GM21825 (cell line): ENCODE measurements at regions not wholly inside any gene's neighbourhood (a gene's known extent, or its start where the extent isn't known, plus 50 kb on each side); places are given as distances from the start of the nearest gene placed in this dataset.
"Not testable (repeated sequence)": the region's sequence is repeated elsewhere in the genome, so short reads cannot be mapped to it uniquely, and the experiment has no call there.

Experiments
- ATAC-seq: cut with Tn5 transposase; IDR thresholded peaks from one replicate; pipeline ENCODE4 v1.9.1; 2021; ENCODE audit warnings: mild to moderate bottlenecking, moderate library complexity; ENCODE audit not compliant: unreplicated experiment

DNA sequence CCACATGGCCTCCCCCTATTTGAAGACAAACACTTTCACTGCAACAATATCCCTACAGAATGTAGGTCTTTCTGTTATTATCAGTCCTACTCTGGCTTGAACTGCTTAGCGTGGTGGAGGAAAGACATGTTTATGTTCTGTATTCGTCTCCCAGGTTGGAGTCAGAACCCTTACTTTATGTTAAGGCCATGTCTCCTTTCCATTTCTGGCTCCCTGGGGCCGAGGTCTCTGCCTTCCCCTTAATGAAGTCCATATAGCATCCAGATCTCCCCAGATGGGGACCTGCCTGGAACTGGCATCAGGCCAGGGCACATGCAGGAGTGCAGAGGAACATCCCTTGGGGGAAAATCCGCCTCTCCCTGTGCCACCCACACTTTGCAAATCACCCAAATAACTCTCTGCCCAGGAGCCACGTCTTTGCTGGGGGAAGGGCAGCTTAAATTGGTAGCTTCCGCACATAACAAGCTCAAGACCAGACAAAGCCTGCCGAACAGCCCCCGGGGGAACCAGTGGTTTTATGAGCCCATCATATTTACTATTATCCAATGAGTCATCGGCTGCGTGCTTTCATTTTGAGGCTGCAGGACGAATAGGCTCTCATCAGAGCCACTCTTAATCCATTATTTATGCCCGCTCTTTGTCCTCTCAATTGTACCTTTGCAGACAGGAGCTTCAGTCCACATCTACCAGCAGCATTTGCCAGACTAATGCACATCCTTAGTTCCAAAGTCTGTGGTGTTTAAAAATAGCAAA is 237.0 kb downstream of the UACA start:
- ATAC-seq = no peak

DNA sequence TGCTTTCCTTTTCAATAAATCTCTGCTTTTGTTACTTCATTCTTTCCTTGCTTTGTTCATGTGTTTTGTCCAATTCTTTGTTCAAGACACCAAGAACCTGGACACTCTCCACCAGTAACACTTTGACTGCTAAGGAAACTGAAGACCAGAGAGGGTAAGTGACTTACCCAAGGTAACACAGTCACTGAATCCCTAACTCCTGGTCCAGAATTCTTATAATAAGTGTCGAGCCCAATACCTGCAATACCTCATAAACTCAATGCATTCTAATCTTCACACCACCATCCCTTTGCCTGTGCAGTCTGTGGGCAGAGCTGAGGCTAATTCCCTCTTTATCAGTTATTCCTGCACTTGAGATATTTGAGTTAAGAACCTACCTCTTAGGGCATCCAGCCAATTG is 237.8 kb downstream of the UACA start:
- no peak for ATAC-seq

DNA sequence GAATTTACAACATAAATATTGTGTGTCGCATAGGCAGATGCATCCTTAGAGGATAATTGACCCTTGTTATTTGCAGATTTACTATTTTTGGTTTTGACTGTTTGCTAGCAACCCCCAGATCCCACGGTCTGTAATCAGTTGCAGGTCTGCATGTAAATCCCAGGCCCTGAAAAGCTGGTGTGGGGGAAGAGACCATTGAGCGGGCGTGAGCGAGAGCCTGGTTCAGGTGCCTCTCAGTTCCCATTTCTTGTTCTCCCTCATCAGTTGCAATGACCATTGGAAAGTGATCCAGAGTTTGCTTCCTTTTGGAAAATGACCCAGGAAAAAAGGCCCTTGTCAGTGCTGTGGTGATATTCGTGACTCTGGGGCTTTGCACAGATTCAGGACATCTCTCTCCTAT is 238.9 kb downstream of the UACA start:
- ATAC-seq = no peak

DNA sequence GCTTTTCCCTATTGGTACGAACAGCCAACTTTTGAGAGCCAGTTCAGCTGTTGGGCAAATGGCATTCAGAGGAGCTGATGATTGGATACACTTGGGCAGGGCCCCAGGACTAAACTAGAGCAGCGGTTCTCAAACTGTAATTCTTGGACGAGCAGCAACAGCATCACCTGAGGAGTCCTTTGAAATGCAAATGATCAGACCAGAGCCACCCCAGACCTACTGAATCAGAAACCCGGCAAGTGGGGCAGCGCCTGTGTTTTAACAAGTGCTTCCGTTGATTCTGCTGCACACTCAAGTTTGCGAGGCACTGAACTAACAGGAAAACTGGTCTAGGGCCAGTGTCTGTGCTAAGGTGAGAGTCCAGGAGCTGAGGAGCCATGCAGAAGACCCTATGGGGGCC is 239.7 kb downstream of the UACA start:
- no peak for ATAC-seq

DNA sequence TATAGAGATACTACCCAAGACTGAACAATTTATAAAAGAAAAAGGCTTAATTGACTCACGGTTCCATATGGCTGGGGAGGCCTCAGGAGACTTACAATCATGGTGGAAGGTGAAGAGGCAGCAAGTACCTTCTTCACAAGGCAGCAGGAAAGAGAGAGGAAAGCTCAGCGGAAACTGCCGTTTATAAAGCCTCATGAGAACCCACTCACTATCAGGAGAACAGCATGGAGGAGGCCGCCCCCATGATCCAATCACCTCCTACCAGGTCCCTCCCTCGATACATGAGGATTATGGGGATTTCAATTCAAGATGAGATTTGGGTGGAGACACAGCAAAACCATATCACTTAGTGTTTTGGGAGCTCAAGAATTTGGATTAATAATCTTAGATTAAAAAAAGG is 240.2 kb downstream of the UACA start:
- no peak for ATAC-seq

DNA sequence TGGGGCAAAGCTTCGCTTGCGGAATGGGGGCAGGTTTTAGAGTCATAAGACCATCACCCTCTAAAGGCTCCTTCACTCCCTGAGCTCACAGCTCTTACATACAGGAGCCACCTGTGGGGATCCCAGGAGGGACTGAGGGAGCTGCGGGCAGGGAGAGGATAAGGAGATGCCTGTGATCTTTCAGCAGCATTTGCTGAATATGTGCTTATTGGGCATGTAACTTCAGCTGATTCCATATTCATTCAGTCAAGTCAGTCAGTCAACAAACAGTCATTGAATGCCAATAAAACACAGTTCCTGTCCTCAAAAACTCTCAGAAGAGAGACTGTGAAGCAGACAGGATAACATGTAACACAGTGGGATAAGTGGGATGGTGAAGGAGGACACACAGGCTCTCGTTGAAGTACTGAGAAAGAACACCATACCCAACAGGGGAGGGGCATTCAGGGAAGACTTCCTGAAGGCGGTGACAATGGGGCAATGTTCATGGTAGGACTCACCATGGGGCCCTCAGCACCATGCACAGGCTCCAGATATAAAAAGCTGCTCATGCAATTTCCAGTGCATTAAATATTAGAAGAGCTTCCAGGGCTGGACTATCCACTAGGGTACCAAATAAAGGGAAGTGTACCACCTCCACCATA is 240.9 kb downstream of the UACA start:
- no peak for ATAC-seq

DNA sequence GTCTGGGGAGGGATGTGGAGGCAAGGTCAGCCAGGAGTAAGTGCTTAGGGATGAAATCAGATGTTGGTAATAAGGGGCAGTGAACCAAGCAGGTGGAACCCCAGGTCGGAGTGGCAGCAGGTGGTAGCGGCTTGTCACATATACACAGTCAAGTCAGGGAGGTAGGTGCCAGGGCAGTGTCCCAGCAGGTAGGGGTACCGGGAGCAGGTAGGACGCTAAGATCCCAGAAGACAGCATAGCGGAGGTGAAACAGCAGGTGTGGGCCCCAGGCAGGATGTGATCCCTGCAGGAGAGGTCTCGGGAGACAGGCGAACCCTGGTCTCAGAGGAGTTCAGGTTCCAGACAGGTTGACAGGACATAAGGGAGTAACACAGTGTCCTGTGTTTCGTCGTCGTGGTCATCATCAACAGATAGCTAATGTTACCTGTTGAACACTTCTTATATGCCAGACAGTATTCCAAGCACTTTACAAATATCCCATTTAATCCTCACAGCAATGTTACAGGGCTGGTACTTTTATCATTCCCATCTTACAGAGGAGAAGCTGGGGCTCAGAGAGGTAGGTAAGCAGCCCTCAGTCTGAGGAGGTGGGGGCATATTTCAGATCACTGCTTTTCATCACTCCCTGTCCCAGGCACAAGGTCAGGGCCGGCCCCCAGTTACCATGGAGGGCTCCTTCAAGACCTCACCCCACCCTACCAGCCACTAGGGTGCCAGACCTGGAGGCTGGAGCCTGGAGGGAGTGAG is 241.6 kb downstream of the UACA start:
- ATAC-seq = no peak

DNA sequence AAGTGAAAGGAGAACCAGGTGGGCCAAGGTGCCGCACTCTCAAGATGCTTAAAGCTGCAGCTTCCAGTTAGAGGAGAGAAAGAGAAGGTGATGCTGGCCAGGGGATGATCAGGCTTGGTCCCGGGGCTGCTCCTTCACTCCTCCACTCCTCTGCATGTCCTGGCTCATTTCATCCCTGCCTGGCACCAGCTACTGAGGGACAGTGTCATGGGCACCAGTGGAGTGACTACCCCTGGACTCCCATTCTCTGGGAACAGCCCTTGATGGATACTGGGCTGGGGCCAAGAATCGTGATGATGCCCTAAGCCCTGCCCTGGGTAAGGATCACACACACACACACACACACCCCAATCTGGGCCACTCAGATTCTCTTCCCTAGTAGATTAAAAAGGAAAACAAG is 243.7 kb downstream of the UACA start:
- no peak for ATAC-seq

DNA sequence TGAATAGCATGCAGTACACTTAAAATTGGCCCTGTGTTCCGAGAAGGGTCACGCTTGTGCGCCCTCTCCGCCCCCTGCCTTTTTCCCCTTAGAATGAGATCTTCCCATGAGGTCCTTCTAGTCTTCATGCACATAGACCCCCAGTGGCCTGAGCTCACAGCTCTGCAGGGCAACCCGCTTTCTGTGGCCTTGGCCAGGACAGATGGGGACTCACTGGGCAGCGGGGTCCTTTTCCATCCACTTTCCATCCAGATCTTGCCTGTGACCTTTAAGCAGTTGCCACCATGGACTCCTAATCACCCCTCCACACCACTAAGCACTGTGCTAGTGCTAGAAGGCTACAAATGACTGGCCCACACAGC is 244.4 kb downstream of the UACA start:
- ATAC-seq = no peak

DNA sequence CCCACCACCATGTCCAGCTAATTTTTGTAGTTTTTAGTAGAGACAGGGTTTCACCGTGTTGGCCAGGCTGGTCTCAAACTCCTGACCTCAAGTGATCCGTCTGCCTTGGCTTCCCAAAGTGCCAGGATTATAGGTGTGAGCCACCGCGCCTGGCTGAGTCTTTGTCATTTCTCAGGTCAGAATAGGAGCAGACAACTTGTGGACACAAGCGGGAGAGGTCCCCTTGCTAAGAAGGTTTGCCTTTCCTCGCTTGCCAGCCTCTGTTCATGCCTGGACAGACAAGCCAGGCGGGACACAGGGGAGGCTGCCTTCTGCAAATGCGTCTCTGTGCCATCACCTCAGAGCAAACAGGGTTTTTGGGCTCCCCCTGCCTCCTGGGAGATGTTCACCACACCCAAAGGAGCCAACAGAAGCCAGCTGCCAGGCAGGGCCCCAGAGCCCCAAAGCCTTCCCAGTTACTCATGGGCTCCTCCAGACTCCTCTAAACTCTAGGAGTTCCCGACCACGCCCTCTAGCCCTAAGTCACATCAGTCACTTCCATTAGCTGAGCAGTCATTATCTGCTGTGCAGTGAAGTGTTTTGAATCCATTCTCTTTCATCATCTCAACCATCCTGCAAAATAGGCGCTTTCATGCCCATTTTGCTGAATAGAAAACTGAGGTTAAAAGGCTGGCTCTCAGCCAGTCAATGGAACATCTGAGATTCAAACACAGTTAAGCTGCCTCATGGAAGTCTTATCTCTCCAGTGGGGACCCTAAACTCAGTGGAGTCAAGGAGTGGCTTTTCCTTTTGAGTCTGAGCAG is 245.0 kb downstream of the UACA start:
- no peak for ATAC-seq

DNA sequence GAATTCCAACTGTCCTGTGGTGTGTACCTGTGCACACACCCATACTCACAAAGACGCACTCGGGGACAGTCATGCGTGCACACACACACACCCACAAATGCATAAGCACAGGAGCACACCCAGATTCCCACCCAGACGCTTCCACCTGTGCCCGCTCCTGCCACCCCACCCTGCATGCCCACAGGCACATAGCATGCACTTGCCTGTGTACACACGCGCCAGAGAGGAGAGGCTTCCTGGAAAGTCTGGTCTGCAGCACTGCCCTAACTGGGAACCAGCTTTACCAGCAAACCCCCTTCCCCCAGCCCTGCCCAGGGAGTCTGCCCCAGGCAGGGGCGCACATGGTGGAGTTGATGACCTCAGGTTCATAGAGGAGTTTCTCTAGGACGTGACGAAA is 246.2 kb downstream of the UACA start:
- ATAC-seq = no peak

DNA sequence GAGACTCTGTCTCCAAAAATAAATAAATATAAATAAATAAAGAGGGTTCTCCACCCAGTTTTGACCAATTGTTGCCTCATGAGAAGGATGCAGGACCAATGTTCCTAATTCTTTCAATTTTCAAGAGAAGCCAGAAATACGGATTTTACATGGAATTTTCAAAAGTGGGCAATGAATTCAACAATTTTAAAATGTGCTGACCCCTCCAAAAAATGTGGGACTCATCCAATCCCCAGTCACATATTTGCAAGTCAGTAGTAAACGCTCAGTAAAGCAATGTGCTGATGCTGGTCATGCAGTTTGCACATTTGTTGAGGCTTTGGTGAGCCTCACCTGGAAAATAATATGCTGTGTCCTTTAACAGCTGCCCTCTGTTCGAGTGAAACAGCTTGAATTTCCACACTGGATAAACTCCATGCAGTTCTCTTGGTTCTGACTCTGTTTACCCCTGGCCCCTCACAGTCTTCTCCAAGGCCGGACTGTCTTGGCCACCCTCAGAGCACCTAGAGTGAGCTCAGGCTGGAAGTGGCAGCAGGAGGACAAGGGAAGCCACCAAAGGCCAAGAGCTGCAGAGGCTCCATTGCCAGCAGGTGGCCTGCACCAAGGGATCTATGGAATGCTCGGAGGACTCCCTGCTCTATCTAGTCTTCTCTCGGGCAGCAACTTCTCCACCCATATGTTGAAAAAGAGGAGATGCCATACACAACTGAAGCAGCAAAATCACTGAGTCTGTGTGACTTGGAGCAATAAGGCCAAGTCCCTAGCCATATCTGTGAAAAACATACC is 246.8 kb downstream of the UACA start:
- no peak for ATAC-seq

DNA sequence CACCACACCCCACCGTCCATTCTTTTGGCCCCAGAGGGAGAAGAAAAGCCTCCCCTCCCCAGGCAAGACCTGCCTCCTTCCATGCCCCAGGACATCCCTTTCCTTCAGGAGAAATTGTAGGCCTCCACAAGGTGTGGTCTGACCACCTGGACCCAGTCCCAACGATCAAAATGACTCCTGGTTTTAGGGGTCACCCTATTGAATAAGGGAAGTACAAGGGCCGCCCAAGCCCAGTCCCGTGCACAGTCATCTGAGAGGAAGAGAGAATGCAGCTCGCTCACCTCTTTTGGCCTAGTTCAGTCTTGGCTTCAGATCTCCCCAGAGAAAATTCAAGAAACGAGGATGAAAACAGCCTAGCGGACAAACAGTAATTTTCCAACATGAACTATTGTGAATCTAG is 249.1 kb downstream of the UACA start:
- ATAC-seq = no peak

DNA sequence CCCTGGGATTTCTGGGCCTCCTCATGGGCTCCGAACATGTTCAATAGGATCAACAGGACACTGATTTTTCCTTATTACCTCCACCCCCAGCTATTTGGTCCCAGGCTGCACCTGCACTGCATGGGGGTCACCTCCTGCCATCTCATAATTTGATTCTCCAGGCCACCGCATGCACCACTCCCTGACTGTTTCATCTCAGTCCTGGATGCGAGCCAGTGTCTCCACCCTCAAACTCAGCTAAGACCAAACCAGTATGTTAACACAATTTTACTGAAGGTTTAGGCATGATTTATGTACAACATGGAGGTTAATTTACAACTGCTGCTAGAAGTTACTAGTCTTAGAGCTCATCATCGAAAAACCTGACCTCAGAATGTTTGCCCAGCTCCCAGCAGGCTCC is 249.5 kb downstream of the UACA start:
- no peak for ATAC-seq

DNA sequence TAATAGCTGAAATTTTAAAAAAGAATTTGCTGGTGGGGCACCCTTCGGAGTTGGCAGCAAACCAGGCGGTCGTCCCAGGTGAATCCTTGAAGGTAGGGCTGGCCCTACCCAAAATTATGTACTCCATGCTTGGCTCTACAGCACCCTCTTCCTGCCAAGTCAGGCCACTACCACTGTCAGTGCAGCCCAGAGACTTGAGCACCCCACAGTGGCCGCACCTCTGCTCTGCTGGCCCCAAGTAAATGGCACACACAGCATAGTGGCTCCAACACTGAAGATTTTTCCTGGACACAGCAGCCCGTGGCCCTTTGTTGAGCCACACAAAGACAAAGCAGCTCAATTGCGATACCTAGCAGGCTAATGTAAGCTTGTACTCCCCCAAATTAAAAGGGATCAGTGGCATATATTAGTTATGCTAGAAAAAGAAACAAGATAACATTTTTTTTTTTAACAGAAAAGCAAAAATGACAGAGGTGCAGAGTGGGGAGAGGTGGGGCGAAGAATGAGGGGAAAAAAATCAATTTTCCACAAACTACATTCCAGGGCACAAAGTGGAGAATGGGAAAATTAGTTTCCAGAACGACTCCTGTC is 250.5 kb downstream of the UACA start:
- ATAC-seq = peak; percentile 46

DNA sequence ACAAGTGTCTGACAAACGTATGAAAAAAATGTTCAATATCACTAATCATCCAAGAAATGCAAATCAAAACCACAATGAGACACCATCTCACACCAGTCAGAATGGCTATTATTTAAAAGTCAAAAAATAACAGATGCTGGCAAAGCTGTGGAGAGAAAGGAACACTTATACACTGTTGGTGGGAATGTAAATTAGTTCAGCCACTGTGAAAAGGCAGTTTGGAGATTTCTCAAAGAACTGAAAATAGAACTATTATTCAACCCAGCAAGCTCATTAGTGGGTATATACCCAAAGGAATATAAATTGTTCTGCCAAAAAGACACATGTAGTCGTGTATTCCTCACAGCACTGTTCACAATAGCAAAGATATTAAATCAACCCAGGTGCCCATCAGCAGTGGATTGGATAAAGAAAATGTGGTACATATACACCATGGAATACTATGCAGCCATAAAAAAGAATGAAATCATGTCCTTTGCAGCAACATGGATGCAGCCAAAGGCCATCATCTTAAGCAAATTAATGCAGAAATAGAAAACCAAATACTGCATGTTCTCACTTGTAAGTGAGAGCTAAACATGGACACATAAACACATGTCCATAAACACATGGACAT is 251.3 kb downstream of the UACA start:
- not testable (repeated sequence) for ATAC-seq

DNA sequence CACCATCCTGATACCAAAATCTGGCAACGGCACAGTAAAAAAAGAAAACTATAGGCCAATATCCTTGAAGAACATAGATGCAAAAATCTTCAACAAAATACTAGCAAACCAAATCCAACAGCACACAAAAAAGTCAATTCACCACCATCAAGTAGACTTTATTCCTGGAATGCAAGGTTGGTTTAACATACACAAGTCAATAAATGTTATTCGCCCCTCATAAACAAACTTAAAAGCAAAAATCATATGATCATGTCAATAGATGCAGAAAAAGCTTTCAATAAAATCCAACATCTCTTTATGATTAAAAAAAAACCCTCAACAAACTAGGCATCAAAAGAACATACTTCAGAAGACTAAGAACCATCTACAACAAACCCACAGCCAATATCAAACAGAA is 252.9 kb downstream of the UACA start:
- no peak for ATAC-seq

DNA sequence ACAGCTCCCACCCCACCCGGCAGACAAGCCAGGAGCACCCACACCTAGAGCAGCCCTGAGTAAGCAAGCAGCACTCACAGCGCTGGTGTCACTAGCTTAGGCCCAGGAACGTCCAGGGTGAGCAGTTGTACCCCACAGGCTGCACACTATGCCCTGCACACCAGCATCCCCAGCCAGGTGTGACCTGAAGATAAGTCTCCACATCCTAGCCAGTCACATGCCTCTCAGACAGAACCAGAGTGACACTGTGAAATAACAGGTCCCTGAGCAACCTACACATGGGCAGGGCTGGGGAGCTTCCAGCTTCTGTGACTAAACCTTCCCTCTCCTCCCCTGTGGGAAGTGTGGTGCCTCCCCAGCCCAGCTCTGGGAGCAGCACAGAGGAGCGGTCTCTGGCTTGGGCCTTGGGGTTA is 253.6 kb downstream of the UACA start:
- no peak for ATAC-seq

DNA sequence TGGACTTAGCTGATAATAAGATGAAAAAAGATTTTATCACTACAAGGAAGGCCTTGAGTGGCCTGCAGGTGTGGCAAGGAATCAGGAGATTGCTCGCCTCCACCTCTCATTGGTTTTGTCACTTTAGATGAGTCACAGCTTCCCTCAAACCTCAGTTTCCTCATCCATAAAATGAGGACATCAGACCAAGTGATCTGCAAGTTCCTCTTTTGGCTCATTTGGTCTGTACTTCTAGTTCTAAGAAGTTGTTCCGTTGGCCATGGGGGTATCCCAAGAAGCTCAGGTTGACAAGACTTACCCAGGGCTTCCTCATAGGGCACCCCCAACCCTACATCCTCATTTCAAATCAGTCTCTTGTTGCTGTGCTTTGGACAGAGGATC is 254.1 kb downstream of the UACA start:
- ATAC-seq = no peak
